Left ventricle myocardium inferior (tissue), 1 donor: ENCODE measurements at regions not wholly inside any gene's neighbourhood (a gene's known extent, or its start where the extent isn't known, plus 50 kb on each side); places are given as distances from the start of the nearest gene placed in this dataset.

Experiments
- DNase-seq: peaks from one replicate; pipeline ENCODE4 v3.0.0-alpha.2; 2020
- H3K27ac ChIP-seq: fragments of 200-600 bp; replicated peaks from 2 replicates; pipeline ENCODE4 v1.8.0; 2021
- H3K27me3 ChIP-seq: fragments of 200-600 bp; 2 replicates; pipeline ENCODE4 v1.8.0; 2021; ENCODE audit warnings: low read depth
- H3K36me3 ChIP-seq: fragments of 200-600 bp; 2 replicates; pipeline ENCODE4 v1.8.0; 2021
- H3K4me1 ChIP-seq: fragments of 200-600 bp; 2 replicates; pipeline ENCODE4 v1.8.0; 2021
- H3K4me3 ChIP-seq: fragments of 200-600 bp; 2 replicates; pipeline ENCODE4 v1.8.0; 2021; ENCODE audit warnings: mild to moderate bottlenecking, moderate library complexity
- H3K9me3 ChIP-seq: fragments of 200-600 bp; replicated peaks from 2 replicates; pipeline ENCODE4 v1.8.0; 2021
- CTCF ChIP-seq: fragments of 200-600 bp; IDR thresholded peaks from 2 replicates; pipeline ENCODE4 v1.8.0; 2021; ENCODE audit warnings: antibody characterized with exemption, mild to moderate bottlenecking, borderline replicate concordance
- intact Hi-C: fragments of 100-400 bp; cut with micrococcal nuclease; formaldehyde crosslinking; loops from one replicate; pipeline ENCODE4 v1.11.0; 2022
- donor health status: DM: no; HTN: yes; CAD: no; lungs with severe emphysema.

- no peaks in the 10 kb centered on the region for H3K9me3 ChIP-seq
- no peaks in the 10 kb centered on the region for H3K36me3 ChIP-seq
- TF ChIP-seq CTCF: no peak
- no peaks in the 10 kb centered on the region for H3K4me1 ChIP-seq
- no peak overlapping the region for H3K4me3 ChIP-seq
- no peak for DNase-seq
- no peaks in the 10 kb centered on the region for H3K27me3 ChIP-seq
- intact Hi-C loops: no loop called here
- no peak overlapping the region for H3K27ac ChIP-seq
Observed at GRCh38 chr16:74099530-74099929, 197.1 kb upstream of the PSMD7 start.

GRCh38 chr16:74094962-74095361 lies 201.7 kb upstream of the PSMD7 start:
- no peak for TF ChIP-seq CTCF
- DNase-seq: no peak
- Histone ChIP-seq H3K4me1 (no peaks in the 10 kb centered on the region), H3K36me3 (no peaks in the 10 kb centered on the region), H3K9me3 (no peaks in the 10 kb centered on the region), H3K4me3 (no peak overlapping the region), H3K27me3 (no peaks in the 10 kb centered on the region), H3K27ac (no peak overlapping the region)
- intact Hi-C loops: no loop called here

GRCh38 chr16:74094514-74094913 lies 202.1 kb upstream of the PSMD7 start:
- no peaks in the 10 kb centered on the region for H3K27me3 ChIP-seq
- intact Hi-C loops: no loop called here
- no peaks in the 10 kb centered on the region for H3K36me3 ChIP-seq
- no peak overlapping the region for H3K27ac ChIP-seq
- no peak for TF ChIP-seq CTCF
- no peaks in the 10 kb centered on the region for H3K9me3 ChIP-seq
- H3K4me3 ChIP-seq: no peak overlapping the region
- H3K4me1 ChIP-seq: no peaks in the 10 kb centered on the region
- no peak for DNase-seq

- DNase-seq: no peak
- intact Hi-C loops: no loop called here
- no peak overlapping the region for H3K27ac ChIP-seq
- no peaks in the 10 kb centered on the region for H3K36me3 ChIP-seq
- H3K4me1 ChIP-seq: no peaks in the 10 kb centered on the region
- no peaks in the 10 kb centered on the region for H3K27me3 ChIP-seq
- no peak overlapping the region for H3K4me3 ChIP-seq
- no peaks in the 10 kb centered on the region for H3K9me3 ChIP-seq
- no peak for TF ChIP-seq CTCF
Observed at GRCh38 chr16:74092336-74092735, 204.3 kb upstream of the PSMD7 start.

GRCh38 chr16:74090871-74091270 lies 205.7 kb upstream of the PSMD7 start:
- Histone ChIP-seq H3K4me3 (no peak overlapping the region), H3K9me3 (no peaks in the 10 kb centered on the region), H3K27me3 (no peaks in the 10 kb centered on the region), H3K4me1 (no peaks in the 10 kb centered on the region), H3K27ac (no peak overlapping the region), H3K36me3 (no peaks in the 10 kb centered on the region)
- no peak for DNase-seq
- intact Hi-C loops: no loop called here
- no peak for TF ChIP-seq CTCF

- intact Hi-C loops: no loop called here
- Histone ChIP-seq H3K9me3 (no peaks in the 10 kb centered on the region), H3K27ac (no peak overlapping the region), H3K4me1 (no peaks in the 10 kb centered on the region), H3K27me3 (peaks cover 4% of the 10 kb centered on the region), H3K4me3 (no peak overlapping the region), H3K36me3 (no peaks in the 10 kb centered on the region)
- no peak for DNase-seq
- TF ChIP-seq CTCF: no peak
Observed at GRCh38 chr16:74083541-74083940, 213.1 kb upstream of the PSMD7 start.
